ENCODE measurements at regions not wholly inside any gene's neighbourhood (a gene's known extent, or its start where the extent isn't known, plus 50 kb on each side); places are given as distances from the start of the nearest gene placed in this dataset.

- no peaks in the 10 kb centered on the region; the same call in 1 of the 2 replicates for H3K27me3 ChIP-seq
- no peak overlapping the region for H3K4me3 ChIP-seq
- no peaks in the 10 kb centered on the region for H3K36me3 ChIP-seq
- no peak for DNase-seq
- H3K9me3 ChIP-seq, result no peaks in the 10 kb centered on the region
Observed at GRCh38 chr13:31853643-31854326, 114.5 kb downstream of the RXFP2 start.

GRCh38 chr13:31859571-31859970 lies 120.2 kb downstream of the RXFP2 start:
- H3K9me3 ChIP-seq, result no peaks in the 10 kb centered on the region
- no peaks in the 10 kb centered on the region for H3K36me3 ChIP-seq
- H3K27me3 ChIP-seq, result no peaks in the 10 kb centered on the region
- H3K4me3 ChIP-seq, result no peak overlapping the region
- DNase-seq, result no peak

GRCh38 chr13:31860002-31860401 lies 120.7 kb downstream of the RXFP2 start:
- Histone ChIP-seq H3K36me3 (no peaks in the 10 kb centered on the region), H3K27me3 (no peaks in the 10 kb centered on the region), H3K4me3 (no peak overlapping the region), H3K9me3 (no peaks in the 10 kb centered on the region)
- no peak for DNase-seq

GRCh38 chr13:31862828-31863227 lies 123.5 kb downstream of the RXFP2 start:
- Histone ChIP-seq H3K27me3 (no peaks in the 10 kb centered on the region), H3K9me3 (no peaks in the 10 kb centered on the region), H3K4me3 (no peak overlapping the region), H3K36me3 (no peaks in the 10 kb centered on the region)
- DNase-seq, result no peak

GRCh38 chr13:31864307-31864706 lies 125.0 kb downstream of the RXFP2 start:
- H3K9me3 ChIP-seq, result no peaks in the 10 kb centered on the region
- H3K27me3 ChIP-seq, result no peaks in the 10 kb centered on the region
- DNase-seq, result no peak
- H3K36me3 ChIP-seq, result no peaks in the 10 kb centered on the region
- H3K4me3 ChIP-seq, result no peak overlapping the region

- H3K9me3 ChIP-seq, result no peaks in the 10 kb centered on the region
- no peaks in the 10 kb centered on the region for H3K36me3 ChIP-seq
- no peak for DNase-seq
- no peaks in the 10 kb centered on the region for H3K27me3 ChIP-seq
- no peak overlapping the region for H3K4me3 ChIP-seq
Observed at GRCh38 chr13:31866099-31866498, 126.8 kb downstream of the RXFP2 start.

- no peak for DNase-seq
- Histone ChIP-seq H3K9me3 (no peaks in the 10 kb centered on the region), H3K4me3 (no peak overlapping the region), H3K27me3 (no peaks in the 10 kb centered on the region), H3K36me3 (no peaks in the 10 kb centered on the region)
Observed at GRCh38 chr13:31867709-31868108, 128.4 kb downstream of the RXFP2 start.

GRCh38 chr13:31869582-31869981 lies 130.3 kb downstream of the RXFP2 start:
- H3K9me3 ChIP-seq, result no peaks in the 10 kb centered on the region
- H3K27me3 ChIP-seq, result no peaks in the 10 kb centered on the region
- DNase-seq, result no peak
- no peak overlapping the region for H3K4me3 ChIP-seq
- no peaks in the 10 kb centered on the region for H3K36me3 ChIP-seq

- no peaks in the 10 kb centered on the region for H3K36me3 ChIP-seq
- H3K9me3 ChIP-seq, result no peaks in the 10 kb centered on the region
- no peaks in the 10 kb centered on the region for H3K27me3 ChIP-seq
- H3K4me3 ChIP-seq, result no peak overlapping the region
- peak; percentile 21 for DNase-seq
Observed at GRCh38 chr13:31870511-31870910, 131.2 kb downstream of the RXFP2 start.

GRCh38 chr13:31873145-31873544 lies 133.8 kb downstream of the RXFP2 start:
- no peak for DNase-seq
- Histone ChIP-seq H3K27me3 (no peaks in the 10 kb centered on the region), H3K4me3 (no peak overlapping the region), H3K36me3 (no peaks in the 10 kb centered on the region), H3K9me3 (no peaks in the 10 kb centered on the region)

GRCh38 chr13:31875134-31875533 lies 135.8 kb downstream of the RXFP2 start:
- Histone ChIP-seq H3K36me3 (no peaks in the 10 kb centered on the region), H3K4me3 (no peak overlapping the region), H3K27me3 (no peaks in the 10 kb centered on the region), H3K9me3 (no peaks in the 10 kb centered on the region)
- no peak for DNase-seq

GRCh38 chr13:31878052-31878451 lies 138.7 kb downstream of the RXFP2 start:
- Histone ChIP-seq H3K4me3 (no peak overlapping the region), H3K9me3 (no peaks in the 10 kb centered on the region), H3K36me3 (no peaks in the 10 kb centered on the region), H3K27me3 (no peaks in the 10 kb centered on the region)
- no peak for DNase-seq

- no peaks in the 10 kb centered on the region for H3K36me3 ChIP-seq
- H3K9me3 ChIP-seq, result no peaks in the 10 kb centered on the region
- no peaks in the 10 kb centered on the region for H3K27me3 ChIP-seq
- no peak for DNase-seq
- no peak overlapping the region for H3K4me3 ChIP-seq
Observed at GRCh38 chr13:31878495-31878894, 139.2 kb downstream of the RXFP2 start.

GRCh38 chr13:31878955-31879354 lies 139.6 kb downstream of the RXFP2 start:
- DNase-seq, result no peak
- no peaks in the 10 kb centered on the region for H3K9me3 ChIP-seq
- no peaks in the 10 kb centered on the region for H3K27me3 ChIP-seq
- no peaks in the 10 kb centered on the region for H3K36me3 ChIP-seq
- H3K4me3 ChIP-seq, result no peak overlapping the region

- H3K36me3 ChIP-seq, result no peaks in the 10 kb centered on the region
- no peaks in the 10 kb centered on the region for H3K9me3 ChIP-seq
- H3K4me3 ChIP-seq, result no peak overlapping the region
- DNase-seq, result no peak
- H3K27me3 ChIP-seq, result no peaks in the 10 kb centered on the region
Observed at GRCh38 chr13:31880851-31881494, 141.6 kb downstream of the RXFP2 start.

- H3K36me3 ChIP-seq, result no peaks in the 10 kb centered on the region
- no peak overlapping the region for H3K4me3 ChIP-seq
- no peaks in the 10 kb centered on the region for H3K9me3 ChIP-seq
- no peak for DNase-seq
- H3K27me3 ChIP-seq, result no peaks in the 10 kb centered on the region
Observed at GRCh38 chr13:31881495-31881882, 142.2 kb downstream of the RXFP2 start.

- no peaks in the 10 kb centered on the region for H3K27me3 ChIP-seq
- DNase-seq, result no peak
- H3K4me3 ChIP-seq, result no peak overlapping the region
- H3K36me3 ChIP-seq, result no peaks in the 10 kb centered on the region
- no peaks in the 10 kb centered on the region for H3K9me3 ChIP-seq
Observed at GRCh38 chr13:31882794-31883193, 143.5 kb downstream of the RXFP2 start.

GRCh38 chr13:31884556-31884955 lies 145.2 kb downstream of the RXFP2 start:
- DNase-seq, result no peak

More at GRCh38 chr13:31884556-31884955, 145.2 kb downstream of the RXFP2 start:
- no peaks in the 10 kb centered on the region for H3K36me3 ChIP-seq
- H3K9me3 ChIP-seq, result no peaks in the 10 kb centered on the region
- H3K4me3 ChIP-seq, result no peak overlapping the region
- H3K27me3 ChIP-seq, result no peaks in the 10 kb centered on the region

All from MG63 (cell line).